Germinal center (tissue), 1 donor: ENCODE measurements at regions not wholly inside any gene's neighbourhood (a gene's known extent, or its start where the extent isn't known, plus 50 kb on each side); places are given as distances from the start of the nearest gene placed in this dataset.

ENCODE experiments used
- DNase-seq: peaks from one replicate; pipeline ENCODE4 v3.0.0; 2012; ENCODE audit warnings: mixed read lengths, low spot score

DNA sequence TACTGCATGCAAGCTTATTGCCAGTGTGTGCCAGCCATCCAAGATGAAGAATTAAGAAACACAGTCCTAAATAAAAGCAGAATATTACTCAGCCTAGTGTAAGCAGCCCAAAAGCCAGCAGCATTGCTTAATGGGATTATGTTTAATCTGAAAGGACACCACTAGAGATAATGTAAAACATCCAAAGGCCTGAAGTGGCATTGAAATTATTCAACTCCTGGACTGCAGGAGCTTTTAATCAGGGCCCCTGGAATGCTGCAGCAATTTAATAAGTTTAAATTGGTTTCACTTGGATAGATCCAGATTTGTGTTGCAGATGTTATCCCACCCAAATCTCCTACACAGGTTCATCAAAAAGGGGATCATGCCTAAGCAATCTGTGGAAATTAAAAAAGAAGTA, 193.0 kb downstream of the C12orf50 start:
- no peak for DNase-seq

DNA sequence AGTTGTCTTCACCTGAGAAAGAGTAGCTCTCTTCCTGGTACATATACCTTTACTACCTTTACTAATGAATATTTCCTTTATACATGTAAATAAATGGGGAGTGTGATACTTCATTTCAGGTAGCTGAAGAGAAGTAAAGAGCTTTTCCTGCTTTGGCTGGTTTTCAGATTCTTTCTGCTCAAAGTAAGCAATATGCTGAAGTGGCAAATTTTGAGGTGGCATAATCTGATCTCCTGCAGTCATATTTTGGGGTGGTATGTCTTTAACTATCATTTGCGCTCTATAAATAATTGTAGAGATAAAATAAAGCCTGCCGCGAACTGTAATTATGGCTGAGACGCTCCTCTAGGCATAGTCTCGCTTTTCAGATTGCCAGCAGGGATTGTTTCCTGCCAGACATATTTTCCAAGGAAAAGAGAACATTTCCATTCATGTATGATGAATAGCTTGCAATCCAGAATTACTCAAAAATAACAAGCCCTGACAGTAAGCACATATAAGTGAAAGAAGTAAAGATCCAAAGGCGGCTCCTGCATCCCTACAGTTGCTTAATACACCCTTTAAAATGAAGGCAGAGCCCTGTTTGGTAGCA, 200.7 kb downstream of the C12orf50 start:
- no peak for DNase-seq

DNA sequence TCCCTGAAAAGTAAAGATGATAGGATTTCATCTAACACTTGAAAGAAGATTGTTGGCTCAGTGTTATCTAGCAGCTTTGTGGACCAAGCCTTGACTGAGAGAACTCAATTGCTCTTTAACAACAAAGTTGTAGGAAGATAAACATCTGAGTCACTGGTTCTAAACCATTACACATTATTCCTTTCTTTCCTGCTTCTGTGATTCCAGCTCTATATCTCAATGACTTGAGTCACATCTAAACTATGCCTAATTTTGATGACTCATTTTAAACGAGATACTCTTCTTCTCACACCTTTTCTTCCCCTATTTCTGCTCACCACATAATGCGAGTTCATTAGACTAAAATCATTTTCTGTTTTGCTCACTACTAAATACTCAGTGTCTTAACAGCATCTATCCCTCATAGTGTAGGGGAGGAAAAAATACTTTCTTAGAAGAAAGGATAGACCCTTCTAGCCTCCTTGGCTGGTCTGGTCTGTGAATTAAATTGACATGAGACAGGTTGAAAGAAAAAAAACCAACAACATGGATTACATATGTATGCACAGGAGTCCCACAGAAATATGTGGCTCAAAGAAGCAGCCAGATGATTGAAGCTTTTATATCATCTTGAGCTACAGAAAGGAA, 201.4 kb downstream of the C12orf50 start:
- DNase-seq: no peak

DNA sequence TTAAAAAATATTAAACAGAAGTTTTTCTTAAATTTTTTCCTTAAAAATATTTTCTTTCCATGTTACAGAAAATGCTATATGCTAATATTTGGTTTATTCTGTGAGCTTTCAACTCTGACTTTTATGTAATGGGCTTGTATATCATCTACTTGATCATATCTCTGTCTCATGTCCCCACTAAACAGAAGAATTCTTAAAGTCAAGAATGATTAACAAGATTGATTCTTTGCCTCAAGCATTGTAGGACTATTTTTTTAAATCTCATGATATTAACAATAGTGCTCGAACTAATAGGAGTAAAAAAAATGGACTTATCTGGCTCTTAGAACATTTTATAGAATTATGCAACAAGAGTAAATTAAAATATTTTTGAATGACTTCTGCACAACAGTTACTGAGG, 206.3 kb downstream of the C12orf50 start:
- DNase-seq: no peak

DNA sequence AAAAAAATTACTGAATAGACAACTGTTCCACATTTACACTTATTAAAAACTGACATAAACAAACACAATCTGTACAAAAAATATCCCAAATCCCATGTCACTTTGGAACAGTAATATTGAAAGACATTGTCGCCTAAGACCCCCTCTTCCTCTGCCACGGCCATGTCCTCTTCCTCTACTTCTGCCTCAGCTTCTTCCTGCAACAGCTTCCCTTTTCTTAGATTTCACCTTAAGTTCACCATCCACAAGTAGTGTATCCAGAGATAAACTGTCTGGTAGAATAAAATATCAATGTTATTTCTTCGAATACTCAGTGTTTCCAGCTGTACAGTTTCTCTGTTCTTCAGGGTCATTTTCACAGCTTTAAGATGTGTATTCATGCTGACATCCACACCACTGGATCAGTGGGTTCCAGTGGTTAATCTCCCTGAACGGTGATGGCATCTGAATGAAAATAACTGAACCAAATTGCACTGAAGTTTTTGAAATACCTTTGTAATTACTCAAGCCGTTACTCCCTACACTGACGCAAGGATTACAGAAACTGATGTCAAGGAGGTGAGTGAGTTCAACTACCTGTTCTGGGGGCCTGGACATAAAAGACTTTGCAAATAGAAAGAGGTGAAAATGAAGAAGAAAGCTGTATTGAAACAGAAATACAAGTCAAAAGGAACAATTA, 208.5 kb downstream of the C12orf50 start:
- no peak for DNase-seq

DNA sequence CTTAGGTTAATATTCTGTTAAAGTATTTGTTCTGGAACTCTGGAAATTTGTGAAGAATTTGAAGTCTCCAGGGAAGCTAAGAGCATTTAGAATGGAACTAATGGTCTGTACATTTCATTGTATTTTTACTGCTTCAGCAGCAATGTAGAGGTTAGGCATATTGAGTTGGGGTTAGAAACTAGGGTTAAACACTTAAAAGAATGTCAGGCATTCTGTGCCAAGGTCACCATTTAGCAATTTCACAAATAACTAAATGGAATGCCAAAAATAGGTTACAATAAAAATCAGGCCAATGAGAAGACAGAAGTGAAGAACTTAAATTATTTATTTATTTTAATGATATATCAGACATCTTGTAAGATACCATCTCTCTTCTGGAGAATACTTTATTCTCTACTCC, 210.8 kb downstream of the C12orf50 start:
- no peak for DNase-seq

DNA sequence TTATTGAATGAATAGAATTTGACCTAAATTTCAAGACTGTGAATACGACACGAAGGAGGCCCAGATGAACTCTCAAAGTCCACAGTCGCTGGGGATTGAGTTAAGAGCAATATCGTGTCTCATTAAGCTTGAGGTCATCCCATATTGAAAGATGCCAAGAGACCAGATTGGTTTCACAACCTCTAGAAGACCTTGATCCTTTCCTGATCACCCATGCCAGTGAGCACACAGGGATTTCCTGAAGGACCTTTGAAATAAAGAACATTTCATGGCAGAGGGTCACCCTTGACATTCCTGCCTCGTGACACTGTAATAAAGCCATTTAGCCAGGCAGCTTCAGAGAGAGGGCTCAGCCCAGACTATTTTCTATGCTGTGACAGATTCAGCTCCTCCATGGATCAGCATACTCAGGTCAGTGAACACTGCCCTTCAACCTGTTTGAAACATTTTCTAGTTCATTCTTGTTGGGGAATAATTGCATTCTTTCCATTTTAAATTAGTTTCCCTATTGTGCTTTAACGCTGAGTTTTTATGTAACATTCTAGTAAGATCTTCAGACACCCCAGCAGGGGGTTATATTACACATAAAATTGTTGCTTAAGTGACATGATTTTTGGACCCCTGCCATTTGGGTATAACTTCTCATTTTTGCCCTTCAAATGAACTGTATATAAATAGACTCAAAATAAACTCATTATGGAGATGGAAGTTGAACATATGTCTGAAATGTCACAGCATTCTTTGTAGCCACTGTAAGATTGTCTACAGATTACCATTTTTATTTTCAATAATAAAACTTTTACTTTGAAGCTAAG, 213.2 kb downstream of the C12orf50 start:
- DNase-seq: no peak

DNA sequence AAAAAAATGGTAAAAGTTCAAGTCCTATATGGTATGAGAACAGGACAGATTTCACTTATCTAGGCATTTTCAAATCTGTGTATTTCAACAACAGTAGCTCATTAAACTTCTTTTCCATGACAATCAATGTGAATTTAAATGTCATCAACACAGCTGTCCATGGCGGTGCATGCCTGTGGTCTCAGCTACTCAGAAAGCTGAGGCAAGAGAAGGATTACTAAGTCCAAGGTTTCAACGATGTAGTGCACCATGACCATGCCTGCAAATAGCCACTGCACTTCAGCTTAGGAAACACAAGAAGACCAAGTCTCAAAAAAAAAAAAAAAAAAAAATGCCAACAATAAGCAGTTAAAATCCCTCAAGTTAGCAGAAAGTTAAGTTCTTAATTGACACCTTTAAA, 214.6 kb downstream of the C12orf50 start:
- no peak for DNase-seq

DNA sequence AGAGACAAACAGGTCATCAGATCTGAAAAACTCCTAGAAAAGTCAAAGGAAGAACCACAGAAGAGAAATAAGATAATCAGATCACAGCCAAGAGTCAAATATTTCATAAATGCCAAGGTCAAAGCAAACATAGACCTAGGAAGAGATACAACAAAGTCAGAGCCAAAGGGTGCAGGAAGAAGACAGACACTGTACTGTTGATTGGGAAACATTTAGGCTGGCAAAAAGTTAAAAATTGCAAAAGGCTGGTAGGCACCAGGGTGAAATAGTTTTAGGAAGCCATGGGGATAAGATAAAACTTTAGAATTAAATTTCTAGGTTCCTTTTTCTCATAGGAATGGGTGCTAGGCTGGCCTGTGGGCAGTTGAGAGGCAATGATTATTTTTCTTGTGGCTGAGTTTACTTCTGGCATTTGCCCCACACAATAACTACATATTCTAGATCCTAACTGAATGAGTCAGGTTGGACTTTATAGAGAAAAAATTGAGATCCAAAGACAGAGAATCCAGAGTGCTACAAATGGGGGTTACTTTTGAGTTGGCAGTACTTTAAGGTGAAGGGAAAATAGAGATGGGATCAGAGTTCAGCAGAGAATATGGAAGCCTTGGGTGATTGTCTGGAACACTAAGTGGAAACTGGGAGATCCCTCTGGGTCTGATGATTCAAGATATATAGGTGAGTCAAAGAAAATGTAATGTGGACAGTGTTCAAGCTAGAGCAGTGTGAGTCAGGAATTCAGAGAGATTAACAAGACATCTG, 215.5 kb downstream of the C12orf50 start:
- no peak for DNase-seq

DNA sequence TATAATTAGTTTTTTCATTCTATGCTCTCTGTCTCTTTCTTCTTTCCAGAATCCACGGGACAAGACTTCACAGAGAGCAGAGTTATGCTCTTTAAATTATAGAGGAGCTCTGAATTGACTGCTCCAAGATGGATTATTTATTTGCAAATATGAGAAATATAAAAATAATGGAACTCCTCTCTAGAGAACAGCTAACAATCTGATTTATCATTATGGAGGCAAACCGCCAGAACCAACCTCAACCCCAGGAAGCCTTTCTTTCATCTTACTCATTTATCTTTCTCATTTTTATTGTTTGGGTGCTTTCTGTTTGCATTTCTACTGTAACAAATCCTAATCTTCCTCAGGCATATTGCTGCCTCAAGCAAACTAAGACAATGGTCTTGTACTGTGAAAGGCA, 216.5 kb downstream of the C12orf50 start:
- DNase-seq: no peak

DNA sequence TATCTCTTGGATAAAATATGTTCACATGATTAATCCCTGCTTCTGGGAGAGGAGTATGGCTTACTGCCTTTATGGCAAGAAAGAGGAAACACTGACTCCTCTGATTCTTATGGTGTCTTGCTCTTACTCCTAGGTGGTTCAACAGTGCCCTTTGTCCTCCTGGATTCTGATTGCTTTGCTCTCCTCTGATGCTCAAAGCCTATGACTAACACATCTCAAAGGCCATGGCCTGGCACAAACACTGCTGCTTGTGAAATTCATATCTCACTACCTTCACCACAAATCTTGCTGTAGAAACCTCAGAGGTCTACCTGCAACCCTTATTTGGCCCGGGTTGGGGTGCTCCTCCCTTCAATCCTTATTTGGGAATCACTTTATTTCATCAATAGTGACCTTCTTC, 217.2 kb downstream of the C12orf50 start:
- no peak for DNase-seq

DNA sequence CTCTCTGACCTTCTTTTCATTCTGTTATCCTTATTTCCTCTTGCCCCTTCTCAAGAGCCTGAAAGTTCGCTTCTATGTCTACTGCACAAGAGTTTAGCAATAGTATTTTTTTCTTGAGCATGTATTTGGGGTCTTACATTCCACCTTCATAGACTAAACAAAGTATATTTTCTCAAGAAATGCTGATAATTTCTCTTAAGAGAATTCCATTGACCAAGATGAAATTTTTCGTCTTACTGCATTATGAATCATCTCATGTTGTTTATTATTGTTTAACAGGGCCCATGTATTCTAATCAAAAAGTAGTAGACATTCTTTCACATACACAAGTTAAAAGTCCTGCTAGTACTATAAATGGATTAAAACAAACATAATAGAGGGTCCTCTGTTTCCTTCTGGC, 219.3 kb downstream of the C12orf50 start:
- no peak for DNase-seq

DNA sequence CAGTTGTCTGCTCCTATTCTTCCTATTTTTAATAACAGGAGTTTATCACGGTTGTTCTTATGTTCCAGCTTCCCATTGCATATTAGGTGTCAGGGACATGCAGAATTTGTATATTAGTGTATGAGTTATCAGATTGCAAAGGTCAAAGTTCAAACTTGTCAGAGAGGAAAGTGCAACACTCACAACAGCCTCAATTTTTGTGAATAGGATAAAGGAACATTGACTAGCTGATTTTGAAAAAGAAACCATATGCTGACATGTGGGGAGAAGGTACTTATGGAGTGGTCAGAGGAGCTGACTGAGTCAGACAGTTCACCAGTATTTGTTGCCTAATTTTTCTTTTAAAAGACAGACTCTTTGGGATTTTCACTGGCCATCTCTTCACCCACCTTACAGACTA, 222.1 kb downstream of the C12orf50 start:
- no peak for DNase-seq

DNA sequence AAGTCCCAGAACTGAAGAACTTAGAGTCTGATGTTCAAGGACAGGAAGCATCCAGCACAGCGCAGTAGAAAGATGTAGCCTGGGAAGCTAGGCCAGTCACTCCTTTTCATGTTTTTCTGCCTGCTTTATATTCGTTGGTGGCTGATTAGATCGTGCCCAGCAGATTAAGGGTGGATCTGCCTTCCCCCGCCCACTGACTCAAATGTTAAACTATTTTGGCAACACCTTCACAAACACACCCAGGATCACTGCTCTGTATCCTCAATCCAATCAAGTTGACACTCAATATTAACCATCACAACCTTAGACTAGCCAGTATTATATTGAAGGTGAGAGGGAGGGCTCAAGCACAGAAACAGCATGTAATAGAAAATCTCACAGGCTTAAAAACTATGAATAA, 222.9 kb downstream of the C12orf50 start:
- DNase-seq: no peak

DNA sequence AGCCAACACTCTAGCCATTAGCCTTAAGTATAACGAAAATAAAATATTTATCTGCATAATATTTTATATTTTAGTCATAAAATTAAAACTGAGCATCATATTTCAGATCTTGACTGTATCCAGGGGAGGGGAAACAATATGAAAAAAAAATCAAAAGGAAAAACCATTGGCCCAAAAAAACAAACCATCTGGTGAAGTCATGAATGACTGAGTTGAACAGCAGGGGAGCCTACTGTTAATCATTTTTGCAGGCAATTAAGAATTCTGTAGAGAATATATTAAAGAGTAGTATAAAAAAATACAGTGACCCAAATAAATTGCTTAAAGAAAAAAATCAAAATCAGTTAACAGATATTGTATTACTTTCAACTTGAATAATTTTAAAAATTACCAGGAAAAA, 224.8 kb downstream of the C12orf50 start:
- DNase-seq: no peak

DNA sequence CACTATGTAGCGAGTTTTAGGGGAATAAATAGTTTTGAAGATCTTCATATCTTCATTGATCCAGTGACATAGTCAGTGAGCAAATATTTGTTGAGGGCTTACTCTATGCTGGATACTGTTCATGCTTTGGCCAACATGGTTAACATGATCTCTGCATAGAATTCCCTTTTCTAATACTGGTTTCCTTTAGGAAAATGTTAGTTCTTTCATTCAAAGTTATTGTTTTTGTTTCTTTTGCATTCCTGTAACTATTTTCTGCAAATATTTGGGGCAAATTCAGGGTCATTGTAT, 226.5 kb downstream of the C12orf50 start:
- DNase-seq: no peak

DNA sequence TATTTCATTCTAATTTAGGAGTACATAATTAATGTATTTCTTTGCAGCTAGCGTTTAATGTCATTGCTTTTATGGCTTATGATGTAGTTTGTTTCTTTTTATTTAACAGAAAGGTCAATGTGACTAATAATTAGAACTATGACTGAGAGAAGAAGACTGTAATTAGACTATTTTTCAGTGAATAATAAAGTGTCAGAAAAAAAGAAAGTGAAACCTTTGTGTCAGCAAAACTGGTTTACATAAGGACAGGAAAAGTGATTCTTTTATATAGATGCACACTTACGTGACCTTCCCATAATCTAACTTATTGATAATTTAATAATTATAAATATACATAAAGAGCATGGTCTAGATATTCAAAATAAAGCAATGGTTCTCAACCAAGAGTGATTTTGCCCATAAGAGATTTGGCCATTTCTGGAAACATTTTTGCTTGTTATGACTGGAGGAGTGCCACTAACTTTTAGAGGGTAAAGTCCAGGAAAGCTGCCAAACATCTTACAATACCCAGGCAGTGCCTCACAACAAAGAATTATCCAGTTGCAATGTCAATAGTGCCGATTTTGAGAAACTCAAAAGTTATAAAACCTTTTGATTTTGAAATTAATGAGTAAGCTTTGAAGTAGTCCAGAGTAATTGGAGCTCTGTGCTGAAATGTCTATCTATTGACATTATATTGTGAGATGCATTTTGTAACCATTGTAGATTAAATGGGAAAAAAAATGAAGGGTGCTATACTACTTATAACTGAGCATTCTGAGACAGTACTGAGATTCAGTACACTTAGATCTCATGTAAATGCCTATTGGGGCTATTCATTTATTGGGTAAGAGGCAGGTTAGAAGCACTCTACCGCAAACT, 227.1 kb downstream of the C12orf50 start:
- DNase-seq: no peak

DNA sequence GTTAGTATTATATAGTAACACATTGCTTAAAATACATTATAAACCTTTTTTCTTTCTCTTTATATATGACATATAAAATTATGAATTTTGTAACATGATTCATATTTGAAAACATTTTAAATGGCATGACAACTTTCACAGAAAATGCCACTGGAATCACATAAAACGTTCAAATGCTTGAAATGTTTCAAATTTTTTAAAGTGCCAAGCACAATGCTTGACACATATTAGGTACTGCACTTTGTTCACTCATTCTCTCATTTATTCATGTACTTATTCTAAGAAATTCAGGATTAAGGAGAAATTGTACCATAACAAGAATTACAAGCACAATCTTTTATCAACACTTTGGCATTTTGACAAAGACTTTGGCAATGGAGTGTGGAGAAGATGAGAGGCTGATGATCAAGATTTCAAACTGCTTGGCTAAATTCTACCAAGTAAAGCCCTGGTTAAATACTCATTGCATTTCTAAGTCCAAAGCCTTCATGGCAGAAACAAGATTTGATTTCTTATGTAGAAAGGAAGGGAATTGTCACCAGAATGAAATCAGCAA, 232.2 kb downstream of the C12orf50 start:
- DNase-seq: no peak

DNA sequence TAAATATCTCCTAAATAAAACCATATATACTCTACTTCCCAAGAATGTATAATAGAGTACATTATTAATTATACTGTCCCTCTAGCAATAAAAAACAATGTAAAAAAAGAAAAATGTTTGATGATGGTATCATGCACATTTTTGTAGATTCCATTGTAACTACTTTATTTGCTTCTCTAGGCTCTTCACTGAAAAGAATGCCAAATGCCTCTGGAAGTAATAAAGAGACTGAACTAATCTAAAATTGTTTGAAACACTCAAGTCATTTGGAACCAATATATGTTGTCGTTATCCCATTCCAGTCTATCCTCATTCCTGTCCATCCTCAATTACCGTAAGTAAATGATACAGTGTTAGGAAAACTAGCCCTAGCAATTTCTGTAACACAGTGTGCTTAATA, 233.6 kb downstream of the C12orf50 start:
- DNase-seq: no peak

DNA sequence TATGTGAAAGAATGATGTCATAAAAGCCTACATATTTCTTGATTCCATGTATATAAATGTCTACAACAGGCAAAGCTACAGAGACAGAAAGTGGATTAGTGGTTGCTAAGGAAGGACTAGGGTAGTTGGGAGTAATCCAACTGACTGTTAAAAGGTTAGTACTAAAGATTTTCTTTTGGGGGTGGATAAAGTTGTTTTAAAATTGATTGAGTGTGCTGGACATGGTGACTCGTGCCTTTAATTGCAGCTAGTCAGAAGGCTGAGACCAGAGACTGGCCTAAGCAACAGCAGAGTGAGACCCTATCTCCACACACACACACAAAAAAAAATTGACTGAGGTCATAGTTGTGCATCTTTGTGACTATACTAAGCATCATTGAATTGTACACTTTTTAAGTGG, 234.3 kb downstream of the C12orf50 start:
- DNase-seq: no peak

DNA sequence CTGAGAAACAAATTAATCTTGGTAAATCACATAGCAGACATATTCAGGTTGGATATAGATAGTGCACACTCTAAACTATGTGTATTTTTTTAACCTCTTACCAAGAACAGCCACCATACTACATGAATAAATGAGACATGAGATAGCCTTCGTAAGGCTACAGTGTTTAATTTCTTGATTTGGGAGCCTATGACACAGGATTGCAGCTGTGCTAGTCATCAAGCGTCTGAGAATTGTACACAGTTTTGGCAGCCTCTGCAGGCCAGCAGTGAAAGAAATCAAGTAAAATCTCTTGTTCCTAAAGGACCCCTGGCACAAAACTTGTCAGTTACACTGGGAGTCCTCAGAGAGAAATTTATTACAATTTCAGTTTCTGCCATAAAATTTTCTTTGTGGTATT, 236.1 kb downstream of the C12orf50 start:
- no peak for DNase-seq
